ENCODE measurements at regions not wholly inside any gene's neighbourhood (a gene's known extent, or its start where the extent isn't known, plus 50 kb on each side); places are given as distances from the start of the nearest gene placed in this dataset.

DNA sequence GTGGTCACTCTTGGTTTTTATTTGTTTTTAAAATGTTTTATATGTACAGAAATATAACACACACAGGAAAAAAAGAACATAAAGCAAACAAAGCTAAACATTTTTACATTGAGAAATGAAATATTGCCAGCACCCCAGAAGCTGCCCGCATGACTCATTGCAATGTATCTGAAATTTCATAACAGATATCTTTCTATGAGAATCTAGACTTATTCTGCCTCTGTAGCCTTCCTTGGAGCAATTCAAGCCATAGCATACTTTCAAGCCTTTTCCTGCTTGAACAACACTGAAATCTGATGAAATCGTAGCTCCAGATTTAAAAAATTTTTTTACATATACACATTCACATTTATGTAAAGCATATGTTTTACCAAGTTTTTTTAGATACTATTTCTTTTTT is 86.9 kb downstream of the RBBP6 start:
- no peaks in the 10 kb centered on the region for H3K27me3 ChIP-seq (ENCODE audit: insufficient read depth, low read length)
- H3K23ac ChIP-seq (ENCODE audit: insufficient read length, low read depth, low read length): no peak overlapping the region
- no peak overlapping the region for H2BK5ac ChIP-seq (ENCODE audit: insufficient read length, low read length)
- no peaks in the 10 kb centered on the region for H3K79me2 ChIP-seq (ENCODE audit: insufficient read depth, low read length)
- H2AFZ ChIP-seq (ENCODE audit: low read length): no peak overlapping the region
- Mint-ChIP-seq H3K4me3 (no peak overlapping the region), H3K27me3 (ENCODE audit: low read depth) (no peaks in the 10 kb centered on the region; the same call in 1 of the 2 replicates), H3K27ac (no peak overlapping the region), H3K9me3 (peaks cover 0 to 5% of the 10 kb centered on the region in 2 experiments; a peak in 2 of 5 replicates), H3K4me1 (peaks cover 0 to 2% of the 10 kb centered on the region in 2 experiments; a peak in 1 of 4 replicates), H3K36me3 (ENCODE audit: insufficient read depth in 1 of 3, low read depth in 3 of 3) (no peaks in the 10 kb centered on the region; a peak in 1 of 7 replicates)
- TF ChIP-seq, protein P1, sequence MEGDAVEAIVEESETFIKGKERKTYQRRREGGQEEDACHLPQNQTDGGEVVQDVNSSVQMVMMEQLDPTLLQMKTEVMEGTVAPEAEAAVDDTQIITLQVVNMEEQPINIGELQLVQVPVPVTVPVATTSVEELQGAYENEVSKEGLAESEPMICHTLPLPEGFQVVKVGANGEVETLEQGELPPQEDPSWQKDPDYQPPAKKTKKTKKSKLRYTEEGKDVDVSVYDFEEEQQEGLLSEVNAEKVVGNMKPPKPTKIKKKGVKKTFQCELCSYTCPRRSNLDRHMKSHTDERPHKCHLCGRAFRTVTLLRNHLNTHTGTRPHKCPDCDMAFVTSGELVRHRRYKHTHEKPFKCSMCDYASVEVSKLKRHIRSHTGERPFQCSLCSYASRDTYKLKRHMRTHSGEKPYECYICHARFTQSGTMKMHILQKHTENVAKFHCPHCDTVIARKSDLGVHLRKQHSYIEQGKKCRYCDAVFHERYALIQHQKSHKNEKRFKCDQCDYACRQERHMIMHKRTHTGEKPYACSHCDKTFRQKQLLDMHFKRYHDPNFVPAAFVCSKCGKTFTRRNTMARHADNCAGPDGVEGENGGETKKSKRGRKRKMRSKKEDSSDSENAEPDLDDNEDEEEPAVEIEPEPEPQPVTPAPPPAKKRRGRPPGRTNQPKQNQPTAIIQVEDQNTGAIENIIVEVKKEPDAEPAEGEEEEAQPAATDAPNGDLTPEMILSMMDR (conservative IDR thresholded peaks at IDR 0.05): no peak
- H4K20me1 ChIP-seq (ENCODE audit: control insufficient read depth, insufficient read depth, insufficient read length): no peaks in the 10 kb centered on the region
- H4K5ac ChIP-seq (ENCODE audit: insufficient read length, low read depth, low read length): no peak overlapping the region
- H3K4ac ChIP-seq (ENCODE audit: low read depth, low read length): no peak overlapping the region
- no peak overlapping the region for H2BK120ac ChIP-seq (ENCODE audit: low read depth, low read length, poor library complexity, severe bottlenecking)
- no peaks in the 10 kb centered on the region for H3K23me2 ChIP-seq (ENCODE audit: insufficient read length, low read depth, low read length, poor library complexity, severe bottlenecking)
- no peaks in the 10 kb centered on the region for H3K4me1 ChIP-seq (ENCODE audit: insufficient read depth, low read length)
- no peak overlapping the region for H3T11ph ChIP-seq (ENCODE audit: low read length)
- no peaks in the 10 kb centered on the region for H3K79me1 ChIP-seq (ENCODE audit: insufficient read depth, low read depth, low read length, poor library complexity, severe bottlenecking)
- H4K91ac ChIP-seq (ENCODE audit: insufficient read length, low read depth, low read length): no peak overlapping the region
- no peak overlapping the region for H4K8ac ChIP-seq (replicated peaks; ENCODE audit: insufficient read length, low read depth, low read length)
- no peak for DNase-seq
- H3K18ac ChIP-seq (ENCODE audit: insufficient read length, low read depth, low read length): no peak overlapping the region
- WGBS (ENCODE audit: extremely low coverage, insufficient read length, low lambda C conversion rate): no CpG with 5 or more reads among the region's 2 CpGs
- H3K14ac ChIP-seq (ENCODE audit: insufficient read depth, low read length): no peak overlapping the region
- no peak overlapping the region for H2AK5ac ChIP-seq (ENCODE audit: insufficient read length, low read length)
- no peak overlapping the region for H2BK20ac ChIP-seq (ENCODE audit: low read depth, low read length, poor library complexity, severe bottlenecking)
- H2BK12ac ChIP-seq (ENCODE audit: insufficient read length, low read depth, low read length): no peak overlapping the region
- no peak overlapping the region for H3K4me2 ChIP-seq (ENCODE audit: insufficient read depth, insufficient read length, low read length)
- no peak overlapping the region for H2BK15ac ChIP-seq (ENCODE audit: low read depth, low read length)
- H3K56ac ChIP-seq (ENCODE audit: insufficient read length, low read depth, low read length): no peak overlapping the region
- H3K9ac ChIP-seq (ENCODE audit: extremely low read depth, insufficient read length, low read length): no peak overlapping the region
- H3K27ac ChIP-seq (ENCODE audit: insufficient read length, low read depth, low read length): no peak overlapping the region
- no peaks in the 10 kb centered on the region for H3K9me3 ChIP-seq (ENCODE audit: control insufficient read depth, low read depth, low read length)

Data from H9 (cell line).